Tibial artery (tissue), 4 donors: ENCODE measurements at regions not wholly inside any gene's neighbourhood (a gene's known extent, or its start where the extent isn't known, plus 50 kb on each side); places are given as distances from the start of the nearest gene placed in this dataset.

ENCODE experiments used
- DNase-seq, 2 donors: peaks; one replicate each; pipeline ENCODE4 v3.0.0-alpha.2; 2019
- H3K27ac ChIP-seq, 2 donors: fragments of 200-600 bp; sonication (generic) in 1 of 2; 1 replicate in 1 of 2; 2 replicates in 1 of 2; pipeline ENCODE4 v1.5.1; 2018 to 2019; ENCODE audit warnings: mild to moderate bottlenecking in 1 of 2
- H3K27me3 ChIP-seq, 2 donors: fragments of 200-600 bp; sonication (generic) in 1 of 2; one replicate each; pipeline versions ENCODE4 v1.5.1 to v1.6.0; 2016 to 2019
- H3K36me3 ChIP-seq, 3 donors: fragments of 200-600 bp; sonication (generic) in 2 of 3; one replicate each; pipeline ENCODE4 v1.5.1; 2016 to 2019; ENCODE audit warnings: mild to moderate bottlenecking in 2 of 3
- H3K4me1 ChIP-seq, 4 donors: fragments of 200-600 bp; sonication (generic) in 2 of 4; 1 replicate in 3 of 4; 2 replicates in 1 of 4; pipeline ENCODE4 v1.5.1; 2016 to 2019
- H3K4me3 ChIP-seq, 2 donors: fragments of 200-600 bp; sonication (generic) in 1 of 2; 1 replicate in 1 of 2; 2 replicates in 1 of 2; pipeline ENCODE4 v1.5.1; 2018 to 2019; ENCODE audit warnings: mild to moderate bottlenecking in 2 of 2
- H3K9me3 ChIP-seq, 3 donors: fragments of 200-600 bp; sonication (generic) in 1 of 3; one replicate each; pipeline ENCODE4 v1.5.1; 2016 to 2019
- CTCF ChIP-seq, 2 experiments: fragments of 200-600 bp in 1 of 2; fragments of 450-650 bp in 1 of 2; IDR thresholded peaks; one replicate each; pipeline ENCODE4 v1.5.1; 2017 to 2019; ENCODE audit warnings: antibody characterized with exemption in 2 of 2, mild to moderate bottlenecking in 1 of 2, moderate library complexity in 1 of 2
- intact Hi-C: fragments of 100-400 bp; cut with DNase I; formaldehyde crosslinking; loops from one replicate; pipeline ENCODE4 v1.15.0; 2023; ENCODE audit warnings: low total_unique reads

GRCh38 chr3:4218456-4219226 is 84.5 kb upstream of the SETMAR start:
- no peak for DNase-seq
- Histone ChIP-seq H3K4me3 (no peak overlapping the region), H3K4me1 (no peaks in the 10 kb centered on the region), H3K9me3 (peaks cover 0 to 19% (median 0%) of the 10 kb centered on the region in 3 donors), H3K36me3 (no peaks in the 10 kb centered on the region), H3K27ac (no peak overlapping the region), H3K27me3 (no peaks in the 10 kb centered on the region)
- TF ChIP-seq CTCF (IDR thresholded peaks at IDR 0.05) = no peak
- intact Hi-C loops = no loop called here

GRCh38 chr3:4219227-4219568 is 84.0 kb upstream of the SETMAR start:
- intact Hi-C loops = no loop called here

GRCh38 chr3:4220065-4220464 is 83.1 kb upstream of the SETMAR start:
- Histone ChIP-seq H3K27me3 (no peaks in the 10 kb centered on the region), H3K36me3 (no peaks in the 10 kb centered on the region), H3K27ac (no peak overlapping the region), H3K4me1 (no peaks in the 10 kb centered on the region), H3K4me3 (no peak overlapping the region), H3K9me3 (peaks cover 0 to 10% (median 0%) of the 10 kb centered on the region in 3 donors)
- DNase-seq = no peak
- TF ChIP-seq CTCF (IDR thresholded peaks at IDR 0.05) = no peak
- intact Hi-C loops = no loop called here

More at GRCh38 chr3:4219227-4219568, 84.0 kb upstream of the SETMAR start:
- no peak for DNase-seq
- H3K27ac ChIP-seq = no peak overlapping the region
- peaks cover 0 to 15% (median 0%) of the 10 kb centered on the region in 3 donors for H3K9me3 ChIP-seq
- no peak overlapping the region for H3K4me3 ChIP-seq
- no peaks in the 10 kb centered on the region for H3K27me3 ChIP-seq
- no peak for TF ChIP-seq CTCF (IDR thresholded peaks at IDR 0.05)
- no peaks in the 10 kb centered on the region for H3K36me3 ChIP-seq
- H3K4me1 ChIP-seq = no peaks in the 10 kb centered on the region

- DNase-seq = no peak
- no peak overlapping the region for H3K4me3 ChIP-seq
- H3K4me1 ChIP-seq = no peaks in the 10 kb centered on the region
- H3K9me3 ChIP-seq = no peaks in the 10 kb centered on the region
- no peaks in the 10 kb centered on the region for H3K36me3 ChIP-seq
- intact Hi-C loops = no loop called here
- H3K27ac ChIP-seq = no peak overlapping the region
- no peak for TF ChIP-seq CTCF (IDR thresholded peaks at IDR 0.05)
- no peaks in the 10 kb centered on the region for H3K27me3 ChIP-seq
These were observed 80.5 kb upstream of the SETMAR start for GRCh38 chr3:4222574-4223175.

- DNase-seq = no peak
- H3K9me3 ChIP-seq = no peaks in the 10 kb centered on the region
- no peaks in the 10 kb centered on the region for H3K36me3 ChIP-seq
- no peaks in the 10 kb centered on the region for H3K4me1 ChIP-seq
- intact Hi-C loops = no loop called here
- TF ChIP-seq CTCF (IDR thresholded peaks at IDR 0.05) = no peak
- no peak overlapping the region for H3K4me3 ChIP-seq
- H3K27ac ChIP-seq = no peak overlapping the region
- no peaks in the 10 kb centered on the region for H3K27me3 ChIP-seq
These were observed 79.4 kb upstream of the SETMAR start for GRCh38 chr3:4223777-4224176.
